Forelimb muscle (tissue), 1 donor: ENCODE measurements at regions not wholly inside any gene's neighbourhood (a gene's known extent, or its start where the extent isn't known, plus 50 kb on each side); places are given as distances from the start of the nearest gene placed in this dataset.
"Not testable (repeated sequence)": the region's sequence is repeated elsewhere in the genome, so short reads cannot be mapped to it uniquely, and the experiment has no call there.

Experiments used
- DNase-seq: peaks from one replicate; pipeline ENCODE4 v3.0.0-alpha.2; 2013; ENCODE audit warnings: low read depth

GRCh38 chr2:195537811-195538210 is 119.2 kb upstream of the SLC39A10 start:
- no peak for DNase-seq

GRCh38 chr2:195536906-195537305 is 120.1 kb upstream of the SLC39A10 start:
- no peak for DNase-seq

- no peak for DNase-seq
These were observed 121.0 kb upstream of the SLC39A10 start for GRCh38 chr2:195535911-195536522.

GRCh38 chr2:195534971-195535370 is 122.1 kb upstream of the SLC39A10 start:
- no peak for DNase-seq

GRCh38 chr2:195533771-195534642 is 123.0 kb upstream of the SLC39A10 start:
- DNase-seq: no peak

- DNase-seq: no peak
These were observed 124.3 kb upstream of the SLC39A10 start for GRCh38 chr2:195532628-195533271.

GRCh38 chr2:195532255-195532627 is 124.8 kb upstream of the SLC39A10 start:
- no peak for DNase-seq

GRCh38 chr2:195531754-195532153 is 125.3 kb upstream of the SLC39A10 start:
- DNase-seq: no peak

- DNase-seq: not testable (repeated sequence)
These were observed 133.8 kb upstream of the SLC39A10 start for GRCh38 chr2:195523242-195523641.

- no peak for DNase-seq
These were observed 135.4 kb upstream of the SLC39A10 start for GRCh38 chr2:195521589-195521988.

GRCh38 chr2:195520671-195521155 is 136.3 kb upstream of the SLC39A10 start:
- no peak for DNase-seq

- no peak for DNase-seq
These were observed 141.5 kb upstream of the SLC39A10 start for GRCh38 chr2:195515551-195515950.

- DNase-seq: no peak
These were observed 142.7 kb upstream of the SLC39A10 start for GRCh38 chr2:195514365-195514764.

GRCh38 chr2:195513119-195513518 is 143.9 kb upstream of the SLC39A10 start:
- DNase-seq: no peak

- no peak for DNase-seq
These were observed 147.5 kb upstream of the SLC39A10 start for GRCh38 chr2:195509551-195509950.

GRCh38 chr2:195508139-195508455 is 148.9 kb upstream of the SLC39A10 start:
- DNase-seq: no peak

- DNase-seq: no peak
These were observed 149.4 kb upstream of the SLC39A10 start for GRCh38 chr2:195507447-195508138.

- DNase-seq: no peak
These were observed 151.3 kb upstream of the SLC39A10 start for GRCh38 chr2:195505701-195506100.

GRCh38 chr2:195503208-195503607 is 153.8 kb upstream of the SLC39A10 start:
- no peak for DNase-seq

- no peak for DNase-seq
These were observed 155.3 kb upstream of the SLC39A10 start for GRCh38 chr2:195501746-195502145.

- no peak for DNase-seq
These were observed 156.1 kb upstream of the SLC39A10 start for GRCh38 chr2:195500879-195501278.

- DNase-seq: no peak
These were observed 158.1 kb upstream of the SLC39A10 start for GRCh38 chr2:195498839-195499490.
